Natural killer cell (primary cell): ENCODE measurements at regions not wholly inside any gene's neighbourhood (a gene's known extent, or its start where the extent isn't known, plus 50 kb on each side); places are given as distances from the start of the nearest gene placed in this dataset.

Experiments
- ATAC-seq, 3 donors: fragments of 150-1000 bp in 2 of 3; fragments of 200-7000 bp in 1 of 3; cut with Tn5 transposase; 1 replicate in 1 of 3; 2 replicates in 2 of 3; pipeline ENCODE4 v1.10.0; 2021; ENCODE audit warnings: mild to moderate bottlenecking in 2 of 3, moderate library complexity in 2 of 3
- DNase-seq, 2 donors: peaks; one replicate each; pipeline versions ENCODE4 v3.0.0 to v3.0.0-alpha.2; 2013 to 2021; ENCODE audit warnings: mixed read lengths in 1 of 2
- H3K27ac ChIP-seq: one replicate; pipeline ENCODE4 v1.5.1; 2013; ENCODE audit warnings: mild to moderate bottlenecking, low read length
- H3K27me3 ChIP-seq: one replicate; pipeline ENCODE4 v1.6.1; 2013; ENCODE audit warnings: low read length; ENCODE audit not compliant: control insufficient read depth, insufficient read depth
- H3K36me3 ChIP-seq: one replicate; pipeline ENCODE4 v1.6.1; 2013; ENCODE audit warnings: low read length; ENCODE audit not compliant: control insufficient read depth, insufficient read depth
- H3K4me1 ChIP-seq: one replicate; pipeline ENCODE4 v1.6.1; 2013; ENCODE audit warnings: low read length; ENCODE audit not compliant: control insufficient read depth, insufficient read depth
- H3K4me3 ChIP-seq: one replicate; pipeline ENCODE4 v1.5.1; 2013; ENCODE audit warnings: low read length
- H3K9me3 ChIP-seq: one replicate; pipeline ENCODE4 v1.6.1; 2013; ENCODE audit warnings: low read length; ENCODE audit not compliant: control insufficient read depth, insufficient read depth
- H3K27ac Mint-ChIP-seq, 2 donors: one replicate each; pipeline ENCODE4 v1.8.0; 2022; ENCODE audit warnings: mild to moderate bottlenecking in 2 of 2, mixed read lengths in 2 of 2, moderate library complexity in 1 of 2
- H3K27me3 Mint-ChIP-seq, 2 donors: one replicate each; pipeline ENCODE4 v1.8.0; 2022; ENCODE audit warnings: low read depth in 2 of 2, mixed read lengths in 2 of 2
- H3K36me3 Mint-ChIP-seq: one replicate; pipeline ENCODE4 v1.8.0; 2022; ENCODE audit warnings: mixed read lengths
- H3K4me1 Mint-ChIP-seq, 2 donors: one replicate each; pipeline ENCODE4 v1.8.0; 2022; ENCODE audit warnings: mixed read lengths in 2 of 2
- H3K4me3 Mint-ChIP-seq: one replicate; pipeline ENCODE4 v1.8.0; 2022; ENCODE audit warnings: mild to moderate bottlenecking, moderate library complexity, mixed read lengths
- H3K9me3 Mint-ChIP-seq, 2 donors: one replicate each; pipeline ENCODE4 v1.8.0; 2022; ENCODE audit warnings: mixed read lengths in 2 of 2
- CTCF ChIP-seq: fragments of 200-600 bp; IDR thresholded peaks from one replicate; pipeline ENCODE4 v1.8.0; 2022; ENCODE audit warnings: antibody characterized with exemption
- WGBS: methylation state at CpG from one replicate; pipeline ENCODE4 v1.1.7; 2013; ENCODE audit warnings: missing lambda C conversion rate; ENCODE audit not compliant: insufficient coverage; 5-methylcytosine and 5-hydroxymethylcytosine counted together
- intact Hi-C: fragments of 100-400 bp; cut with micrococcal nuclease; formaldehyde crosslinking; loops from one replicate; pipeline ENCODE4 v1.14.2; 2022

- no peak for ATAC-seq
- Mint-ChIP-seq H3K27ac (no peak overlapping the region), H3K9me3 (no peaks in the 10 kb centered on the region), H3K27me3 (peaks cover 0 to 2% of the 10 kb centered on the region in 2 donors), H3K4me1 (no peaks in the 10 kb centered on the region), H3K36me3 (no peaks in the 10 kb centered on the region), H3K4me3 (no peak overlapping the region)
- Histone ChIP-seq H3K4me3 (no peak overlapping the region), H3K36me3 (no peaks in the 10 kb centered on the region), H3K9me3 (no peaks in the 10 kb centered on the region), H3K4me1 (no peaks in the 10 kb centered on the region), H3K27me3 (no peaks in the 10 kb centered on the region), H3K27ac (no peak overlapping the region)
- 86% methylated on average over 6 of the region's 6 CpGs for WGBS
- TF ChIP-seq CTCF, result no peak
- intact Hi-C loops, result no loop called here
- no peak for DNase-seq
Measured at GRCh38 chr9:20028192-20028848, 239.5 kb upstream of the SLC24A2 start.

DNA sequence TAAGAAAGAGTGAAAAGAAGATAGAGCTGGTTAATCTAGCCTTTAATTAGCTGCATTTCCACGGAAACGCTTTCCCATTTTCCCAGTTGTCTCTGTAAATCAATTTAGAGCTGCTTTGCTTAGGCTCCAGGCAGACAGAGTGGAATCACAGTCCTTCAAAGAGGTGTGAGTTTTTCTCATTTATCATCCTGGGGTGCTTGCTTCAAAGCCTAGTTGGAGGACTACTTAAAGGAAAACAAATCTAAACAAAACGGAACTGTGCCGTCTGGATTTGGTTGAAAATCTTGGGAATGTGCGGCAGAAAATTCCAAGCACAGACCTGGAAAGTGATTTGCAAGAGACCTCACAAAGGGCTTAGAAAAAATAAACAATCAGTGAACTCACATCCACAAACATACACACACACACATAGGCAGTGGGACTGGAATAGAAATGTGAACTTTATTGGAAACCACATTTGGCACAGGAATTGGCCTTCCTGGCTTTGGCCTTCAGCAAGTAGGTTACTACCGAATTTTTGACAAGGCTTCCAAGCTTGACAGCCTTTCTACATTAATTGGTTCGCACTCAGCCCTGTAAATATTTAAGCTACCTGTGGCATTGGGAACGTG is 235.2 kb upstream of the SLC24A2 start:
- no peaks in the 10 kb centered on the region for H3K4me1 ChIP-seq
- H3K4me3 ChIP-seq, result no peak overlapping the region
- H3K36me3 ChIP-seq, result no peaks in the 10 kb centered on the region
- H3K9me3 Mint-ChIP-seq, result no peaks in the 10 kb centered on the region
- 91% methylated on average over 8 of the region's 8 CpGs for WGBS
- intact Hi-C loops, result no loop called here
- no peak overlapping the region for H3K27ac ChIP-seq
- no peak for TF ChIP-seq CTCF
- no peaks in the 10 kb centered on the region for H3K36me3 Mint-ChIP-seq
- H3K9me3 ChIP-seq, result no peaks in the 10 kb centered on the region
- no peak for DNase-seq
- H3K27me3 ChIP-seq, result no peaks in the 10 kb centered on the region
- no peak for ATAC-seq
- H3K4me3 Mint-ChIP-seq, result no peak overlapping the region
- no peak overlapping the region for H3K27ac Mint-ChIP-seq
- H3K27me3 Mint-ChIP-seq, result peaks cover 0 to 2% of the 10 kb centered on the region in 2 donors
- no peaks in the 10 kb centered on the region for H3K4me1 Mint-ChIP-seq

- no peak for ATAC-seq
- no peaks in the 10 kb centered on the region for H3K36me3 Mint-ChIP-seq
- no peak overlapping the region for H3K4me3 Mint-ChIP-seq
- Histone ChIP-seq H3K27ac (no peak overlapping the region), H3K4me1 (no peaks in the 10 kb centered on the region), H3K36me3 (no peaks in the 10 kb centered on the region), H3K4me3 (no peak overlapping the region), H3K27me3 (no peaks in the 10 kb centered on the region), H3K9me3 (no peaks in the 10 kb centered on the region)
- H3K9me3 Mint-ChIP-seq, result no peaks in the 10 kb centered on the region
- no peak for DNase-seq
- intact Hi-C loops, result no loop called here
- 100% methylated on average over 1 of the region's 1 CpG for WGBS
- H3K27ac Mint-ChIP-seq, result no peak overlapping the region
- no peaks in the 10 kb centered on the region for H3K27me3 Mint-ChIP-seq
- H3K4me1 Mint-ChIP-seq, result no peaks in the 10 kb centered on the region
- TF ChIP-seq CTCF, result no peak
Measured at GRCh38 chr9:20023210-20023905, 234.5 kb upstream of the SLC24A2 start.
